Activated CD8-positive, alpha-beta T cell treated with anti-CD3 and anti-CD28 coated beads for 36 hours (primary cell): ENCODE measurements at regions not wholly inside any gene's neighbourhood (a gene's known extent, or its start where the extent isn't known, plus 50 kb on each side); places are given as distances from the start of the nearest gene placed in this dataset.

ENCODE experiments used
- ATAC-seq: fragments of 200-7000 bp; cut with Tn5 transposase; one replicate; pipeline ENCODE4 v1.10.0; 2021; ENCODE audit warnings: mild to moderate bottlenecking, moderate library complexity
- CTCF ChIA-PET: fragments of 350-600 bp; sonication (Branson Sonifier 250); formaldehyde crosslinking; loops from one replicate; lab custom pipeline; 2021; ENCODE audit warnings: antibody characterized with exemption; lab: Charles Lee
- POLR2A ChIA-PET: fragments of 350-600 bp; sonication (Branson Sonifier 250); formaldehyde crosslinking; loops from one replicate; lab custom pipeline; 2021; ENCODE audit warnings: antibody characterized with exemption; lab: Charles Lee
- DNase-seq: peaks from one replicate; pipeline ENCODE4 v3.0.0-alpha.2; 2020
- H3K27ac Mint-ChIP-seq: one replicate; pipeline ENCODE4 v1.8.0; 2021; ENCODE audit warnings: mild to moderate bottlenecking, mixed read lengths
- H3K27me3 Mint-ChIP-seq: one replicate; pipeline ENCODE4 v1.8.0; 2021; ENCODE audit warnings: mixed read lengths
- H3K36me3 Mint-ChIP-seq: one replicate; pipeline ENCODE4 v1.8.0; 2021; ENCODE audit warnings: low read depth, mixed read lengths
- H3K4me1 Mint-ChIP-seq: one replicate; pipeline ENCODE4 v1.8.0; 2021; ENCODE audit warnings: low read depth, mixed read lengths
- H3K4me3 Mint-ChIP-seq: one replicate; pipeline ENCODE4 v1.8.0; 2021; ENCODE audit warnings: mild to moderate bottlenecking, moderate library complexity, mixed read lengths
- H3K9me3 Mint-ChIP-seq: one replicate; pipeline ENCODE4 v1.8.0; 2021; ENCODE audit warnings: mixed read lengths
- CTCF ChIP-seq: fragments of 200-600 bp; IDR thresholded peaks from one replicate; pipeline ENCODE4 v1.8.0; 2022; ENCODE audit warnings: antibody characterized with exemption, mild to moderate bottlenecking
- intact Hi-C: fragments of 100-400 bp; cut with micrococcal nuclease; formaldehyde crosslinking; loops from one replicate; pipeline ENCODE4 v1.10.0; 2022

GRCh38 chr5:125323613-125324012 is 577.2 kb upstream of the ZNF608 start:
- Mint-ChIP-seq H3K36me3 (no peaks in the 10 kb centered on the region), H3K4me3 (no peak overlapping the region), H3K27ac (no peak overlapping the region), H3K4me1 (no peaks in the 10 kb centered on the region), H3K27me3 (no peaks in the 10 kb centered on the region), H3K9me3 (no peaks in the 10 kb centered on the region)
- TF ChIP-seq CTCF: no peak
- ChIA-PET POLR2A (no interaction called here), CTCF (no interaction called here)
- ATAC-seq: no peak
- DNase-seq: no peak
- intact Hi-C loops: no loop called here

DNA sequence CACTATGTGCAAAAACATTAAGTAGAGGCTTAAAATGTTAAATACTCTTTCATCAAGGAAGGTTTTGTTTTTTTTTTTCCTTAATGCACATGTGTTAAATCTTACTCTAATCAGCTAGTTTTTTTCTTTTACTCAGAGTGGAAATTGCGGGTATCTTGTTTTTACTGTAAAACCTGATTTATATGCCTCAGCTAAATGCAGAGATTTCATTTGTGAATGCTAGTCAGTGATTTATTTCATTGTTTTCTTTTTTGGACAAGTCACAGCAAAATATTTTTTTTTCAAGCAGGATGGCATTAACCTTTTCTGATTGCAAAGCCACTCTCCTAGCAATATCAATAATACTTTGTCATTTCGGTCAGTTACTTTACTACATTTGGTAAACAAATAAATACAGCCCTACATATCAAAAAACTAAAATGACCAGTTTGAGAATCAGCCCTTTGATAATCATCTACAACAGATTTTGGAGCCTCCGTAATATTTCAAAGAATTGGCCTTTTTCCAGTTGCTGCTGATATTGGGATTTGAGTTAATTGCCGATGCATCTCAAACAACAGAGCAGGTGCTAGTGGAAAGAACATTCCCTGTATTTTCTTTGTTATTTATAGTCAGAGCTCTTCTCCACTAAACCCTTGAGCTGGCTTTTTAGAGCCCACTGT is 579.2 kb upstream of the ZNF608 start:
- no peaks in the 10 kb centered on the region for H3K4me1 Mint-ChIP-seq
- ATAC-seq (no peak), DNase-seq (no peak)
- no peaks in the 10 kb centered on the region for H3K27me3 Mint-ChIP-seq
- H3K9me3 Mint-ChIP-seq: no peaks in the 10 kb centered on the region
- H3K4me3 Mint-ChIP-seq: no peak overlapping the region
- no peak overlapping the region for H3K27ac Mint-ChIP-seq
- POLR2A ChIA-PET: no interaction called here
- intact Hi-C loops: no loop called here
- CTCF ChIA-PET: no interaction called here
- TF ChIP-seq CTCF: no peak
- H3K36me3 Mint-ChIP-seq: no peaks in the 10 kb centered on the region

DNA sequence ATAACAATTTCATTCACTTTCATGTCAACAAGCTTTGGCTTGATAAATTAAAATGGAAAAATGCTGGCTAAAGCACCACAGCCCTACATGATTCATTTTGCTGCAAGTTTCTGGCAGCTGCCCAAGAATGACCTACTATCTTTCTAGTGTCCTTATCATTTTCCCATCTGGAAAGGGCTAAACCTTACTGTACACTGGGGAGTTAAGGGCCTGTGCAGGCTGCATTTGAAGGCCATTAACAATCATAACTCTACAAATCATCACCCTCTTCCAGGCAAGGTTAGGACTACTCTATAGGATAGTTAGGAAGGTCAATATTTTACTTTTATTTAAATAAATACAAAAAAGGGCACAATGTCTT is 579.7 kb upstream of the ZNF608 start:
- ChIA-PET CTCF (no interaction called here), POLR2A (interaction anchor here (0.6 kb wide), 1 partner anchor 1269 kb away, joined by 3 read pairs; no protein-coding TSS in a partner anchor)
- H3K4me1 Mint-ChIP-seq: no peaks in the 10 kb centered on the region
- no peak overlapping the region for H3K4me3 Mint-ChIP-seq
- intact Hi-C loops: no loop called here
- H3K9me3 Mint-ChIP-seq: no peaks in the 10 kb centered on the region
- ATAC-seq: no peak
- H3K36me3 Mint-ChIP-seq: no peaks in the 10 kb centered on the region
- H3K27ac Mint-ChIP-seq: no peak overlapping the region
- no peak for DNase-seq
- TF ChIP-seq CTCF: no peak
- no peaks in the 10 kb centered on the region for H3K27me3 Mint-ChIP-seq

GRCh38 chr5:125327676-125328075 is 581.2 kb upstream of the ZNF608 start:
- no peaks in the 10 kb centered on the region for H3K4me1 Mint-ChIP-seq
- H3K9me3 Mint-ChIP-seq: no peaks in the 10 kb centered on the region
- no peak for DNase-seq
- no peak overlapping the region for H3K4me3 Mint-ChIP-seq
- no peak for ATAC-seq
- no peaks in the 10 kb centered on the region for H3K36me3 Mint-ChIP-seq
- TF ChIP-seq CTCF: no peak
- ChIA-PET POLR2A (no interaction called here), CTCF (no interaction called here)
- no peak overlapping the region for H3K27ac Mint-ChIP-seq
- intact Hi-C loops: no loop called here
- H3K27me3 Mint-ChIP-seq: no peaks in the 10 kb centered on the region

GRCh38 chr5:125331987-125332598 is 585.7 kb upstream of the ZNF608 start:
- no peak for ATAC-seq

More at GRCh38 chr5:125331987-125332598, 585.7 kb upstream of the ZNF608 start:
- Mint-ChIP-seq H3K4me3 (no peak overlapping the region), H3K27me3 (no peaks in the 10 kb centered on the region), H3K36me3 (no peaks in the 10 kb centered on the region), H3K9me3 (no peaks in the 10 kb centered on the region), H3K27ac (no peak overlapping the region), H3K4me1 (no peaks in the 10 kb centered on the region)
- DNase-seq: no peak
- ChIA-PET POLR2A (no interaction called here), CTCF (no interaction called here)
- TF ChIP-seq CTCF: no peak
- intact Hi-C loops: no loop called here
